Esophagus muscularis mucosa (tissue), 4 donors: ENCODE measurements at regions not wholly inside any gene's neighbourhood (a gene's known extent, or its start where the extent isn't known, plus 50 kb on each side); places are given as distances from the start of the nearest gene placed in this dataset.

ENCODE experiments used
- DNase-seq: peaks from one replicate; pipeline ENCODE4 v3.0.0-alpha.2; 2017; ENCODE audit errors: extremely low spot score
- H3K27ac ChIP-seq, 4 donors: fragments of 200-600 bp; sonication (generic); replicated peaks in 1 of 4; 1 replicate in 3 of 4; 2 replicates in 1 of 4; pipeline ENCODE4 v1.5.1; 2016 to 2019; ENCODE audit warnings: mild to moderate bottlenecking in 1 of 4
- H3K27me3 ChIP-seq, 4 donors: fragments of 200-600 bp; sonication (generic); one replicate each; pipeline versions ENCODE4 v1.5.1 to v1.6.0; 2016 to 2019
- H3K36me3 ChIP-seq, 4 donors: fragments of 200-600 bp; sonication (generic); one replicate each; pipeline ENCODE4 v1.5.1; 2016 to 2019
- H3K4me1 ChIP-seq, 4 donors: fragments of 200-600 bp; sonication (generic); one replicate each; pipeline ENCODE4 v1.5.1; 2016 to 2019
- H3K4me3 ChIP-seq, 4 donors: fragments of 200-600 bp; sonication (generic); 1 replicate in 2 of 4; 2 replicates in 2 of 4; pipeline ENCODE4 v1.5.1; 2016 to 2019; ENCODE audit warnings: mild to moderate bottlenecking in 4 of 4, moderate library complexity in 1 of 4
- H3K9me3 ChIP-seq, 4 donors: fragments of 200-600 bp; sonication (generic); 1 replicate in 3 of 4; 2 replicates in 1 of 4; pipeline ENCODE4 v1.5.1; 2016 to 2019
- EP300 ChIP-seq: sonication (generic); formaldehyde crosslinking; IDR thresholded peaks from one replicate; pipeline ENCODE4 v1.6.1; 2017; ENCODE audit warnings: antibody characterized with exemption
- POLR2A ChIP-seq: fragments of 450-650 bp; IDR thresholded peaks from one replicate; pipeline ENCODE4 v1.6.1; 2017; ENCODE audit warnings: antibody characterized with exemption, moderate library complexity, mild to moderate bottlenecking, low read depth
- POLR2AphosphoS5 ChIP-seq, 2 donors: sonication (generic); formaldehyde crosslinking; IDR thresholded peaks; one replicate each; pipeline ENCODE4 v1.6.1; 2017; ENCODE audit warnings: antibody characterized with exemption in 2 of 2
- WGBS: methylation state at CpG from one replicate; pipeline ENCODE4 v1.1.5; 2018; 5-methylcytosine and 5-hydroxymethylcytosine counted together
- intact Hi-C: fragments of 100-400 bp; cut with DNase I; formaldehyde crosslinking; loops from one replicate; pipeline ENCODE4 v1.15.1; 2023
- TF ChIP-seq, protein P1 (sequence below), 3 experiments: fragments of 200-600 bp in 2 of 3; fragments of 450-650 bp in 1 of 3; sonication (generic) in 2 of 3; IDR thresholded peaks; one replicate each; pipeline ENCODE4 v1.5.1; 2017 to 2019; ENCODE audit warnings: antibody characterized with exemption in 3 of 3, mild to moderate bottlenecking in 2 of 3, moderate library complexity in 1 of 3

GRCh38 chrX:42465821-42466220 lies 312.1 kb downstream of the PPP1R2C start:
- Histone ChIP-seq H3K9me3 (no peaks in the 10 kb centered on the region), H3K27ac (no peak overlapping the region), H3K4me3 (no peak overlapping the region), H3K27me3 (no peaks in the 10 kb centered on the region), H3K4me1 (no peaks in the 10 kb centered on the region), H3K36me3 (no peaks in the 10 kb centered on the region)
- no peak for TF ChIP-seq POLR2AphosphoS5 (IDR thresholded peaks at IDR 0.05)
- TF ChIP-seq, protein P1, sequence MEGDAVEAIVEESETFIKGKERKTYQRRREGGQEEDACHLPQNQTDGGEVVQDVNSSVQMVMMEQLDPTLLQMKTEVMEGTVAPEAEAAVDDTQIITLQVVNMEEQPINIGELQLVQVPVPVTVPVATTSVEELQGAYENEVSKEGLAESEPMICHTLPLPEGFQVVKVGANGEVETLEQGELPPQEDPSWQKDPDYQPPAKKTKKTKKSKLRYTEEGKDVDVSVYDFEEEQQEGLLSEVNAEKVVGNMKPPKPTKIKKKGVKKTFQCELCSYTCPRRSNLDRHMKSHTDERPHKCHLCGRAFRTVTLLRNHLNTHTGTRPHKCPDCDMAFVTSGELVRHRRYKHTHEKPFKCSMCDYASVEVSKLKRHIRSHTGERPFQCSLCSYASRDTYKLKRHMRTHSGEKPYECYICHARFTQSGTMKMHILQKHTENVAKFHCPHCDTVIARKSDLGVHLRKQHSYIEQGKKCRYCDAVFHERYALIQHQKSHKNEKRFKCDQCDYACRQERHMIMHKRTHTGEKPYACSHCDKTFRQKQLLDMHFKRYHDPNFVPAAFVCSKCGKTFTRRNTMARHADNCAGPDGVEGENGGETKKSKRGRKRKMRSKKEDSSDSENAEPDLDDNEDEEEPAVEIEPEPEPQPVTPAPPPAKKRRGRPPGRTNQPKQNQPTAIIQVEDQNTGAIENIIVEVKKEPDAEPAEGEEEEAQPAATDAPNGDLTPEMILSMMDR (IDR thresholded peaks at IDR 0.05) = no peak
- no peak for TF ChIP-seq EP300
- no peak for TF ChIP-seq POLR2A
- intact Hi-C loops = no loop called here
- no peak for DNase-seq
- 32% methylated on average over 1 of the region's 1 CpG for WGBS

- H3K27me3 ChIP-seq = no peaks in the 10 kb centered on the region
- no peak for DNase-seq
- H3K27ac ChIP-seq = no peak overlapping the region
- 87% methylated on average over 4 of the region's 4 CpGs for WGBS
- no peaks in the 10 kb centered on the region for H3K4me1 ChIP-seq
- no peaks in the 10 kb centered on the region for H3K36me3 ChIP-seq
- intact Hi-C loops = no loop called here
- no peaks in the 10 kb centered on the region for H3K9me3 ChIP-seq
- TF ChIP-seq, protein P1 (IDR thresholded peaks at IDR 0.05) = no peak
- TF ChIP-seq EP300 (no peak), POLR2A (no peak), POLR2AphosphoS5 (IDR thresholded peaks at IDR 0.05) (no peak)
- H3K4me3 ChIP-seq = no peak overlapping the region
Measured at GRCh38 chrX:42463706-42464490, 314.1 kb downstream of the PPP1R2C start.

DNA sequence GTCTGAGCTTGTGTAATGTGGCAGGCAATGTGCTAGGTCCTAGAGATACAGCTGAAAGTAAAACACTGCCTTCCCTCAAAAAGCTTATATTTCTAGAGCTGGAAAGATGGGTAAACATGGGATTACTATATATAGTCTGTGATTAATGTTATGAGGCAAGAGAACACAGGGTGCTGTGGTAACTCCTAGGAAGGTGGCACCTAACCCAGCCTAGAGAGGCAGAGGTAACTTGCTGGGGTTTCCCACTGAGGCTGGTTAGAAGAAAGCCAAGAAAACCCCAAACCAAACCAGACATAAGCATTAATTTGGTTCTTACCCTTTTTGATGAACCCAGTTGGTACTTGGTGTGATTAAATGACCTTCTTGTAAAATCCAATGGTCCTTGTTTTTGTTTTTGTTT lies 315.0 kb downstream of the PPP1R2C start:
- intact Hi-C loops = no loop called here
- DNase-seq = no peak
- Histone ChIP-seq H3K27ac (no peak overlapping the region), H3K4me3 (no peak overlapping the region), H3K9me3 (no peaks in the 10 kb centered on the region), H3K36me3 (no peaks in the 10 kb centered on the region), H3K27me3 (no peaks in the 10 kb centered on the region), H3K4me1 (no peaks in the 10 kb centered on the region)
- TF ChIP-seq POLR2AphosphoS5 (IDR thresholded peaks at IDR 0.05) (no peak), EP300 (no peak), POLR2A (no peak)
- TF ChIP-seq, protein P1 (IDR thresholded peaks at IDR 0.05) = no peak

- intact Hi-C loops = no loop called here
- Histone ChIP-seq H3K27me3 (no peaks in the 10 kb centered on the region), H3K36me3 (no peaks in the 10 kb centered on the region), H3K4me1 (no peaks in the 10 kb centered on the region), H3K9me3 (no peaks in the 10 kb centered on the region), H3K27ac (no peak overlapping the region), H3K4me3 (no peak overlapping the region)
- 65% methylated on average over 4 of the region's 4 CpGs for WGBS
- TF ChIP-seq, protein P1 (IDR thresholded peaks at IDR 0.05) = no peak
- TF ChIP-seq POLR2AphosphoS5 (IDR thresholded peaks at IDR 0.05) (no peak), POLR2A (no peak), EP300 (no peak)
- no peak for DNase-seq
Measured at GRCh38 chrX:42460706-42461105, 317.3 kb downstream of the PPP1R2C start.

- no peak for TF ChIP-seq EP300
- H3K27ac ChIP-seq = no peak overlapping the region
- H3K27me3 ChIP-seq = no peaks in the 10 kb centered on the region
- no peak for DNase-seq
- no peaks in the 10 kb centered on the region for H3K4me1 ChIP-seq
- no peaks in the 10 kb centered on the region for H3K36me3 ChIP-seq
- no peak overlapping the region for H3K4me3 ChIP-seq
- intact Hi-C loops = no loop called here
- no peaks in the 10 kb centered on the region for H3K9me3 ChIP-seq
Measured at GRCh38 chrX:42459735-42460134, 318.2 kb downstream of the PPP1R2C start.
